Uterus (tissue), 2 donors: ENCODE measurements at regions not wholly inside any gene's neighbourhood (a gene's known extent, or its start where the extent isn't known, plus 50 kb on each side); places are given as distances from the start of the nearest gene placed in this dataset.

Experiments
- POLR2A ChIP-seq, 2 donors: fragments of 450-650 bp; IDR thresholded peaks; one replicate each; pipeline ENCODE4 v1.6.1; 2016; ENCODE audit warnings: antibody characterized with exemption in 2 of 2, mild to moderate bottlenecking in 1 of 2, moderate library complexity in 1 of 2
- TF ChIP-seq, protein P1 (sequence below), 4 experiments: fragments of 200-600 bp in 2 of 4; fragments of 450-650 bp in 2 of 4; sonication (generic) in 2 of 4; IDR thresholded peaks; one replicate each; pipeline ENCODE4 v1.5.1; 2016 to 2019; ENCODE audit warnings: antibody characterized with exemption in 4 of 4, mild to moderate bottlenecking in 2 of 4, moderate library complexity in 1 of 4

DNA sequence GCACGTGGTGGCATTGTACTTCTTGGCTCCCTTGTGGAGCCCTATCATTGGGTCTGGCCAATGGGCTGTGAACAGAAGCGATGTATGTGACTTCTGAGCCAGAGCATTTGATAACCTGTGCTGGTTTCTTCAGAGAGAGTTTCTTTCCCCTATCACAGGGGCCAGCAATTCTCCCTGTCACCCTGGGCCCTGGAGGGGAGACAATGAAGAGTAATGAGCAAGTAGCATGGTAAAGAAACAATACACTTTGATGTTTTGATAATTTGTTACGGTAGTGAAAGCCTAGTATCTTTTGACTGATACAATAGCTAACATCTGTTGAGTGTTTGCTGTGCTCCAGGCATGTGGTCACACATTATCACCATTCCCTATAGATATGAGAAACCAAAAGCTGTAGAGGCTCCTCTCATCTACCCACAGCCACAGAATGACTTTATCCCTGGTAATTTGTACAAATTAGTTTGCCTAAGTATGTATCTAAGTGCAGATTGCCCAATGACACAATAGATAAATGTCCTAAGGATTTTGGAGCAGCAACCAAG is 113.4 kb upstream of the SVIL start:
- TF ChIP-seq, protein P1, sequence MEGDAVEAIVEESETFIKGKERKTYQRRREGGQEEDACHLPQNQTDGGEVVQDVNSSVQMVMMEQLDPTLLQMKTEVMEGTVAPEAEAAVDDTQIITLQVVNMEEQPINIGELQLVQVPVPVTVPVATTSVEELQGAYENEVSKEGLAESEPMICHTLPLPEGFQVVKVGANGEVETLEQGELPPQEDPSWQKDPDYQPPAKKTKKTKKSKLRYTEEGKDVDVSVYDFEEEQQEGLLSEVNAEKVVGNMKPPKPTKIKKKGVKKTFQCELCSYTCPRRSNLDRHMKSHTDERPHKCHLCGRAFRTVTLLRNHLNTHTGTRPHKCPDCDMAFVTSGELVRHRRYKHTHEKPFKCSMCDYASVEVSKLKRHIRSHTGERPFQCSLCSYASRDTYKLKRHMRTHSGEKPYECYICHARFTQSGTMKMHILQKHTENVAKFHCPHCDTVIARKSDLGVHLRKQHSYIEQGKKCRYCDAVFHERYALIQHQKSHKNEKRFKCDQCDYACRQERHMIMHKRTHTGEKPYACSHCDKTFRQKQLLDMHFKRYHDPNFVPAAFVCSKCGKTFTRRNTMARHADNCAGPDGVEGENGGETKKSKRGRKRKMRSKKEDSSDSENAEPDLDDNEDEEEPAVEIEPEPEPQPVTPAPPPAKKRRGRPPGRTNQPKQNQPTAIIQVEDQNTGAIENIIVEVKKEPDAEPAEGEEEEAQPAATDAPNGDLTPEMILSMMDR (IDR thresholded peaks at IDR 0.05), result no peak
- no peak for TF ChIP-seq POLR2A (IDR thresholded peaks at IDR 0.05)
